ENCODE measurements at regions not wholly inside any gene's neighbourhood (a gene's known extent, or its start where the extent isn't known, plus 50 kb on each side); places are given as distances from the start of the nearest gene placed in this dataset.

DNA sequence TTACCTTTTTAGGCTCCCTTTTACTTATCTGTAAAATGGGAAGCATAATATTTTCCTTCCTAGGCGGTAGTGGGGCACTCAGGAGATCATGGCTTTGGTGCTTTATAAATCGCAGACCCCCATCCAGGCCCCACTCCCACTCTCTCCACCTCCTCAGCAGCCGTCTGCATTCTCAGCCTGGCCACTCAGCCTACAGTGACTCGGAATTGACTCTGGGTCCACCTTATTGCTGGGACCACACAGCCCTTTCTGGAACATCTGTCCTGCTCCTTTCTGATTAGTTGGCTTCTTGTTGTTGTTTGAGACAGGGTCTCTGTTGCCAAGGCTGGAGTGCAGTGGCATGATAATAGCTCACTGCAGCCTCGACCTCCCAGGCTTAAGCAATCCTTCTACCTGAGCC lies 76.5 kb downstream of the RPLP1 start (continued):
- TF ChIP-seq, protein P1, sequence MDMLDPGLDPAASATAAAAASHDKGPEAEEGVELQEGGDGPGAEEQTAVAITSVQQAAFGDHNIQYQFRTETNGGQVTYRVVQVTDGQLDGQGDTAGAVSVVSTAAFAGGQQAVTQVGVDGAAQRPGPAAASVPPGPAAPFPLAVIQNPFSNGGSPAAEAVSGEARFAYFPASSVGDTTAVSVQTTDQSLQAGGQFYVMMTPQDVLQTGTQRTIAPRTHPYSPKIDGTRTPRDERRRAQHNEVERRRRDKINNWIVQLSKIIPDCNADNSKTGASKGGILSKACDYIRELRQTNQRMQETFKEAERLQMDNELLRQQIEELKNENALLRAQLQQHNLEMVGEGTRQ (IDR thresholded peaks at IDR 0.05; ENCODE audit: borderline replicate concordance, low read depth, low read length), result no peak
- TF ChIP-seq FOXM1 (IDR thresholded peaks at IDR 0.05; ENCODE audit: low read depth), result no peak
- TF ChIP-seq RXRA (IDR thresholded peaks at IDR 0.05; ENCODE audit: borderline replicate concordance, low read depth), result no peak
- TF ChIP-seq RFX5 (IDR thresholded peaks at IDR 0.05; ENCODE audit: low read length), result no peak
- TF ChIP-seq MEF2A (IDR thresholded peaks at IDR 0.05; ENCODE audit: borderline replicate concordance, low read depth), result no peak
- no peak for TF ChIP-seq GABPA (IDR thresholded peaks at IDR 0.05; ENCODE audit: low read depth)

GRCh38 chr15:69529961-69530633 lies 77.5 kb downstream of the RPLP1 start:
- Histone ChIP-seq H3K79me2 (ENCODE audit: insufficient read depth) (no peaks in the 10 kb centered on the region), H3K27me3 (ENCODE audit: insufficient read depth) (no peaks in the 10 kb centered on the region; the same call in 1 of the 2 replicates), H3K4me1 (ENCODE audit: control insufficient read depth in 1 of 2, insufficient read depth in 2 of 2, low read depth in 1 of 2, low read length in 1 of 2) (peaks cover 8 to 23% of the 10 kb centered on the region in 2 experiments; a peak in 3 of 4 replicates), H3K27ac (ENCODE audit: low read depth in 2 of 2, low read length in 1 of 2) (no peak overlapping the region), H3F3A (replicated peaks; ENCODE audit: insufficient read depth) (no peaks in the 10 kb centered on the region), H3K9ac (no peak overlapping the region), H3K4me2 (no peak overlapping the region), H3K9me3 (no peaks in the 10 kb centered on the region), H2AFZ (ENCODE audit: low read depth) (no peak overlapping the region), H3K36me3 (replicated peaks in 1 of 2; ENCODE audit: control insufficient read depth in 1 of 2, insufficient read depth in 2 of 2, low read length in 1 of 2) (no peaks in the 10 kb centered on the region), H3K4me3 (ENCODE audit: low read depth in 2 of 2, low read length in 1 of 2) (no peak overlapping the region), H3K9me2 (no peaks in the 10 kb centered on the region), H4K20me1 (ENCODE audit: insufficient read depth) (no peaks in the 10 kb centered on the region)
- 71% methylated on average over 6 of the region's 6 CpGs for WGBS (ENCODE audit: low lambda C conversion rate)
- TF ChIP-seq, protein P2, sequence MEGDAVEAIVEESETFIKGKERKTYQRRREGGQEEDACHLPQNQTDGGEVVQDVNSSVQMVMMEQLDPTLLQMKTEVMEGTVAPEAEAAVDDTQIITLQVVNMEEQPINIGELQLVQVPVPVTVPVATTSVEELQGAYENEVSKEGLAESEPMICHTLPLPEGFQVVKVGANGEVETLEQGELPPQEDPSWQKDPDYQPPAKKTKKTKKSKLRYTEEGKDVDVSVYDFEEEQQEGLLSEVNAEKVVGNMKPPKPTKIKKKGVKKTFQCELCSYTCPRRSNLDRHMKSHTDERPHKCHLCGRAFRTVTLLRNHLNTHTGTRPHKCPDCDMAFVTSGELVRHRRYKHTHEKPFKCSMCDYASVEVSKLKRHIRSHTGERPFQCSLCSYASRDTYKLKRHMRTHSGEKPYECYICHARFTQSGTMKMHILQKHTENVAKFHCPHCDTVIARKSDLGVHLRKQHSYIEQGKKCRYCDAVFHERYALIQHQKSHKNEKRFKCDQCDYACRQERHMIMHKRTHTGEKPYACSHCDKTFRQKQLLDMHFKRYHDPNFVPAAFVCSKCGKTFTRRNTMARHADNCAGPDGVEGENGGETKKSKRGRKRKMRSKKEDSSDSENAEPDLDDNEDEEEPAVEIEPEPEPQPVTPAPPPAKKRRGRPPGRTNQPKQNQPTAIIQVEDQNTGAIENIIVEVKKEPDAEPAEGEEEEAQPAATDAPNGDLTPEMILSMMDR (IDR thresholded peaks at IDR 0.05), result no peak
- TF ChIP-seq SMC3 (IDR thresholded peaks at IDR 0.05; ENCODE audit: low read depth, low read length) (no peak), TAF1 (IDR thresholded peaks at IDR 0.05; ENCODE audit: borderline replicate concordance, low read depth, low read length) (no peak), RCOR1 (IDR thresholded peaks at IDR 0.05; ENCODE audit: low read length) (no peak), FOXM1 (IDR thresholded peaks at IDR 0.05; ENCODE audit: low read depth) (no peak), POLR2AphosphoS5 (IDR thresholded peaks at IDR 0.05; ENCODE audit: low read depth, low read length) (no peak), GABPA (IDR thresholded peaks at IDR 0.05; ENCODE audit: low read depth) (no peak)
- DNase-seq, result no peak
- ChIA-PET CTCF (interaction anchor here (1.0 to 2.5 kb wide), 8 partner anchors 9 to 958 kb away, joined by 3 to 12 read pairs (median 4); no protein-coding TSS in a partner anchor), POLR2A (no interaction called here)

Data from SK-N-SH (cell line).